ENCODE measurements at regions not wholly inside any gene's neighbourhood (a gene's known extent, or its start where the extent isn't known, plus 50 kb on each side); places are given as distances from the start of the nearest gene placed in this dataset.

DNA sequence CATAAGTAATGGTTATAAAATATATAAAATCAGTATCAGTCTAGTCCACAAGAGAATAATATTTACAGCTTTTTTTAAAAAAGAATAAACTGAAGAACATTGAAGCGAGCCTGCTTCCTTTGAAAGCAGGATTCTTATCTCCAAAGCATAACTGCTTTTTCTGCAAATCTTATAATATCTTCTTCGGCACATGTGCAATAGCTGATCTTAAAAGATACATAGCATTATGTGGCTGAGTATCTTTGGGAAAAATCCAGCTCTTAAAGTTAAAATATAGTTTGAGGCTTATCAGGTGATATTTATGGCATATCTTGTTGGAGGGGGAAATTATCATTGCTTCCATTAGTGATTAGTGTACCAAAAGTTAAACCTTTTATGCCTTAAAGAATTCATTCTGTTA lies 523.9 kb upstream of the ADGRL4 start:
- Histone ChIP-seq H3K9me3 (ENCODE audit: low read depth, low read length) (no peaks in the 10 kb centered on the region), H3K36me3 (ENCODE audit: insufficient read depth, low read length) (no peaks in the 10 kb centered on the region), H3K9ac (ENCODE audit: insufficient read length) (no peak overlapping the region), H3K4me3 (no peak overlapping the region), H3K27ac (no peak overlapping the region)
- DNase-seq (ENCODE audit: low read depth, low spot score): no peak
- TF ChIP-seq POLR2AphosphoS5 (IDR thresholded peaks at IDR 0.05; ENCODE audit: borderline replicate concordance, low read depth, low read length): no peak
- TF ChIP-seq FOXP2 (optimal IDR thresholded peaks at IDR 0.05; ENCODE audit: control extremely low read depth, extremely low read length, insufficient read depth): no peak
- no peak for TF ChIP-seq EZH2 (IDR thresholded peaks at IDR 0.05)

DNA sequence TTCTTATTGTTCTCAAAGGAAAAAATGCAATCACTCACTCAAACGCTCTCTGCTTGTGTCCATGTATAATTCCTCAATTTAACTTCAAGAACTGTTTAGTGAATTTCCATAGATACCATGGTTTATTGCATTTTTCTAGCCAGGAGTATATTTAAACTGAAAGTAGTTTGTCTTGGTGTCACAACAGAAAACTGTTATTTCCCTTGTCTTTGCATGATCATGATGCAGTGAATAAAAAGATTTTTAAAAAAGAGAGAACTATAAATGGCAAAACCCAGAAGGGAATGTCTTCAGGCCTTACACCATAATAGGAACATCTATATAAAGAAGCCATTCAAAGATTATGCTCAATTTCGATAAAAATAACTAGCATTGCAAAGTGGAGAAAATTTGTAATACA lies 523.5 kb upstream of the ADGRL4 start:
- TF ChIP-seq FOXP2 (optimal IDR thresholded peaks at IDR 0.05; ENCODE audit: control extremely low read depth, extremely low read length, insufficient read depth) (no peak), POLR2AphosphoS5 (IDR thresholded peaks at IDR 0.05; ENCODE audit: borderline replicate concordance, low read depth, low read length) (no peak), EZH2 (IDR thresholded peaks at IDR 0.05) (no peak)
- Histone ChIP-seq H3K27ac (no peak overlapping the region), H3K9ac (ENCODE audit: insufficient read length) (no peak overlapping the region), H3K4me3 (no peak overlapping the region), H3K9me3 (ENCODE audit: low read depth, low read length) (no peaks in the 10 kb centered on the region), H3K36me3 (ENCODE audit: insufficient read depth, low read length) (no peaks in the 10 kb centered on the region)
- no peak for DNase-seq (ENCODE audit: low read depth, low spot score)

DNA sequence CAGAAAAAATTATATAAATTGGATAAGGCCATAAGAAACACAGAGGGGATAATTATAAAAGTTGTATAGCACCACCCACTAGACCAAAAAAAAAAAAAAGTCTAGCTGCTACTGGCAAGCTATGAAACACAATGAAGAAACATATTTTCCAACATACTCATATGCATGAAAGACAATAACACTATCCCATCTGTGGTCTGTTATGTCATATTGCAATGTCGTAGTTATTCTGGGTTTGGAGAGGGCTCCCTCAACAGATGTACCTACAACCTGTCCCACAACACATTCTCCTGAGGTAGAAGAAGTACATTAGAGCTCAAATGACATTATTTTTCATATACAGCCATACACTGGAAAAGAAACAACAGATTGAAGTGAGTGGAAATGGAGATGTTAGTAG lies 517.6 kb upstream of the ADGRL4 start:
- H3K9me3 ChIP-seq (ENCODE audit: low read depth, low read length): no peaks in the 10 kb centered on the region
- DNase-seq (ENCODE audit: low read depth, low spot score): no peak
- no peak overlapping the region for H3K4me3 ChIP-seq
- TF ChIP-seq EZH2 (IDR thresholded peaks at IDR 0.05): no peak
- no peak for TF ChIP-seq POLR2AphosphoS5 (IDR thresholded peaks at IDR 0.05; ENCODE audit: borderline replicate concordance, low read depth, low read length)
- no peaks in the 10 kb centered on the region for H3K36me3 ChIP-seq (ENCODE audit: insufficient read depth, low read length)
- H3K9ac ChIP-seq (ENCODE audit: insufficient read length): no peak overlapping the region
- no peak overlapping the region for H3K27ac ChIP-seq

DNA sequence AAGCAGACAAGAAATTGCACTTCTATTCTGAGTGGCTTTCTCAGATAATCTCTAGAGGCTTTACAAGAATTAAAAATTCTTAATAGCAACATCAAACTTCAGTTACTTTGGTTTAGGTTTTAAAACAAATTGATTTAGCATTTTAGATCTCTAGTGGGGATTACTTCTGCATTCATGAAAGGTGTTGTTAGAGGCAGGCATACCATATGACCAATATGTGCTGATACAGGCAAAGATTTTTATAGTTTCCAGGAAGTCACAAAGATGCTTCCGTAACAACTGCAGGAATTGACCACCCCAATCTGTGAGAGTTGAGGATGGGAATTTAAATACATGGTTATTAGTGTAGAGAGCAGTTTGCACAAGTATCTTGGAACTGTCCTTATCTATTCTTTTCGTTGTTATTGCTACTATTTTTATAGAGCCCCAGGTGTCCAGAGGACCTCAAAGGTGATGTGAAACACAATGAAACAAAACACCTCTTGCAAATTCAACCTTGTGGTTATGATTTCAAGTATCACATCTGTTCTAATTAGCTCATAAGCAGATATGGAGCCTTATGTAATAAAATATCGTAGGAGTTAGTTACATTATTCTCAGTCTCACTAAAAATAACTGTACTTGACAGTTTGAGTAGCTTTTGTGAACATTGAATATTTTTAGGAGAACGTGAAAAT lies 512.7 kb upstream of the ADGRL4 start:
- H3K9ac ChIP-seq (ENCODE audit: insufficient read length): no peak overlapping the region
- H3K4me3 ChIP-seq: no peak overlapping the region
- no peaks in the 10 kb centered on the region for H3K9me3 ChIP-seq (ENCODE audit: low read depth, low read length)
- TF ChIP-seq FOXP2 (optimal IDR thresholded peaks at IDR 0.05; ENCODE audit: control extremely low read depth, extremely low read length, insufficient read depth): no peak
- no peak for TF ChIP-seq POLR2AphosphoS5 (IDR thresholded peaks at IDR 0.05; ENCODE audit: borderline replicate concordance, low read depth, low read length)
- no peak for TF ChIP-seq EZH2 (IDR thresholded peaks at IDR 0.05)
- no peak overlapping the region for H3K27ac ChIP-seq
- DNase-seq (ENCODE audit: low read depth, low spot score): no peak
- no peaks in the 10 kb centered on the region for H3K36me3 ChIP-seq (ENCODE audit: insufficient read depth, low read length)

DNA sequence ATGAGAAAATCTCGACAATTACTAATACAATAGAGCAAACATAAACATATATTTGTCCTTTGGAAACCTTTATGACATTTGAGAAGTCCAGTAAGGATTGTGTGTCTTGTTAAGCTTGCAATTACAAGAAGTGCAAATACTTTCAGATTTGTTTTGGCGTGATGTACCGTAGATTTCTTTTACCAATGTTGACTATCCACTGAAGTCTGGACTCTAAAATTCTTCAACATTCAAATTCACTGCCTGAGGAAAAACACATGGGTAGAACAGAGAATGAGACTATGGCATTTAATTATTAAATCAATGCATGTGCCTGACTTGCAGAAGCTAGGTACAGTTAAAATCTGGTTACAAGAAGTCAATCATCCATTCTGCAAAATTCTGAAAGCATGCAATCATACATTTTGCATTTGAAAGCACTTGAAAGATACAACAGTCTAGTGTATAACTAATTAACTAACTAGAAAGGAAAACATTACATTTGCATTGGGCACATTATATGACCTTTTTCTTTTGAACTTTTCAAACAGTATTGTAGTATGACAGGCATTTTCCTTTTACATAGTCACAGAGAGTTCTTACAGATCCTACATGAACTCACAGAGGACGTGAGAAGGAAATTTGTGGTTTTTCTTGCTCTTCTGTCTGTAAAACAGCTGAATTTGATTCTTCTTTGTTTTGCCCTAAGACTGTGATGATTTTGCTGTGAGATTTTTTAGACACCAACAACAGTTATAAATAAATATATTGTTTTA lies 511.1 kb upstream of the ADGRL4 start:
- no peak for DNase-seq (ENCODE audit: low read depth, low spot score)
- H3K27ac ChIP-seq: no peak overlapping the region
- H3K36me3 ChIP-seq (ENCODE audit: insufficient read depth, low read length): no peaks in the 10 kb centered on the region
- no peak overlapping the region for H3K4me3 ChIP-seq
- H3K9ac ChIP-seq (ENCODE audit: insufficient read length): no peak overlapping the region
- H3K9me3 ChIP-seq (ENCODE audit: low read depth, low read length): no peaks in the 10 kb centered on the region
- TF ChIP-seq POLR2AphosphoS5 (IDR thresholded peaks at IDR 0.05; ENCODE audit: borderline replicate concordance, low read depth, low read length) (no peak), FOXP2 (optimal IDR thresholded peaks at IDR 0.05; ENCODE audit: control extremely low read depth, extremely low read length, insufficient read depth) (no peak), EZH2 (IDR thresholded peaks at IDR 0.05) (no peak)

DNA sequence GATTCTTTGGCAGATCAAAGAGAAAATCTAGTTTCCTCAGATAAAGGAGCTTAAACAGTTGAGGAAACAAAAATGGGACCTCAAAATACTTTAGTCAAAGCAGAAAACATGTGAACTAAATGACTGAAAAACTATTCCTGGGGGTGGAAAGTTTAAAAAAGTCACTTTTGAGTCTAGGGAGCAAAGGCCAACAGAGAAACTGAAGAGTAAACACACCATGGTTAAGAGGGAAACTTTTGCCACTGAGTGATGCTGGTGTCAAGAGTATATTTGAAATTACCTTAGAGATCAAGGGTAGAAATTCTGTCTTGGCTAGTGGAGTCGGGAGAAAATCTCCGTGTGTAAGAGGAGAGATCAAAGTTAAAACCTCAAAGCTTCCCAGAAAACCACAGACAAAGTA lies 501.2 kb upstream of the ADGRL4 start:
- H3K27ac ChIP-seq: no peak overlapping the region
- no peak overlapping the region for H3K4me3 ChIP-seq
- no peak for TF ChIP-seq POLR2AphosphoS5 (IDR thresholded peaks at IDR 0.05; ENCODE audit: borderline replicate concordance, low read depth, low read length)
- no peak overlapping the region for H3K9ac ChIP-seq (ENCODE audit: insufficient read length)
- H3K36me3 ChIP-seq (ENCODE audit: insufficient read depth, low read length): no peaks in the 10 kb centered on the region
- no peaks in the 10 kb centered on the region for H3K9me3 ChIP-seq (ENCODE audit: low read depth, low read length)
- DNase-seq (ENCODE audit: low read depth, low spot score): no peak

DNA sequence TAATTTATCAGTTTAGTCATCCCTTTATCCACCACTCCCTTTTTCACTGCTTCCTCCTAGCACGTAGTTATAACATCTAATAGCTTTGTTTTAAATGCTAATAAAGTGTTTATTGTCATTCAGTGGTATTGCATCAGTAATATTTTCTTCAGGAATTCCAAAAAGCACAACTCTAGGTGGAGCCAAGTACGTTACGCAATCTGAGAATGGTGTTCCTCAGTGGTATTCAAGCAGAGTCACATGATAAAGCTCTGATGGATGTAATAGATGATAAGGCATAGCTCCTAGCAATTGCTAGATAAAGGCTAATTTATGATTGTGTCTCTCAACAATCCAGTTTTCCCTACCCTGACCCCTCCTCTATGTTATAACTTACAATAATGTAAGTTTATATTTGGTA lies 494.6 kb upstream of the ADGRL4 start:
- H3K4me3 ChIP-seq: no peak overlapping the region
- no peaks in the 10 kb centered on the region for H3K9me3 ChIP-seq (ENCODE audit: low read depth, low read length)
- no peak for DNase-seq (ENCODE audit: low read depth, low spot score)
- no peak overlapping the region for H3K9ac ChIP-seq (ENCODE audit: insufficient read length)
- H3K36me3 ChIP-seq (ENCODE audit: insufficient read depth, low read length): no peaks in the 10 kb centered on the region
- H3K27ac ChIP-seq: no peak overlapping the region
- TF ChIP-seq EZH2 (IDR thresholded peaks at IDR 0.05): no peak
- no peak for TF ChIP-seq POLR2AphosphoS5 (IDR thresholded peaks at IDR 0.05; ENCODE audit: borderline replicate concordance, low read depth, low read length)
- TF ChIP-seq FOXP2 (optimal IDR thresholded peaks at IDR 0.05; ENCODE audit: control extremely low read depth, extremely low read length, insufficient read depth): no peak

DNA sequence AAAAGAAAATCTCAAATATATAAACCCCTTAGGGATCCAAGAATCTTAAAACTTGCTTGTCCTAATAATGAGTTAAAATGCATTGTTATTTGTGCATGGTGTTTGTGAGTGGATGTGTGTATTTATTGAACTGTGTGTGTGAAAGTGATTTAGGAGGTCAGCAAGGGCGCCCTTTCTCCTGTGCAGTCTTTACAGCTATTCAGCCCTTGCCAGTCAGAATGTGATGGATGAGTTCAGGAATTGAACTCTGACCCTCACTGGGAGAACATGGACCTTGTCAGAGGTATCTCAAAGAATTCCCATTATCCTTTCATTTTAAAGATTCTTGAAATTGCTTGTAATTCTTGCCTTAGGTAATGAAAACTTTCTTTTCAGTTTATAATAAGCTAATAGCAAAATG lies 493.0 kb upstream of the ADGRL4 start:
- DNase-seq (ENCODE audit: low read depth, low spot score): no peak
- Histone ChIP-seq H3K9me3 (ENCODE audit: low read depth, low read length) (no peaks in the 10 kb centered on the region), H3K36me3 (ENCODE audit: insufficient read depth, low read length) (no peaks in the 10 kb centered on the region), H3K27ac (no peak overlapping the region), H3K9ac (ENCODE audit: insufficient read length) (no peak overlapping the region), H3K4me3 (no peak overlapping the region)
- TF ChIP-seq EZH2 (IDR thresholded peaks at IDR 0.05): no peak
- TF ChIP-seq POLR2AphosphoS5 (IDR thresholded peaks at IDR 0.05; ENCODE audit: borderline replicate concordance, low read depth, low read length): no peak
- no peak for TF ChIP-seq FOXP2 (optimal IDR thresholded peaks at IDR 0.05; ENCODE audit: control extremely low read depth, extremely low read length, insufficient read depth)

Measured in SK-N-MC (cell line).